ENCODE measurements at regions not wholly inside any gene's neighbourhood (a gene's known extent, or its start where the extent isn't known, plus 50 kb on each side); places are given as distances from the start of the nearest gene placed in this dataset.

DNA sequence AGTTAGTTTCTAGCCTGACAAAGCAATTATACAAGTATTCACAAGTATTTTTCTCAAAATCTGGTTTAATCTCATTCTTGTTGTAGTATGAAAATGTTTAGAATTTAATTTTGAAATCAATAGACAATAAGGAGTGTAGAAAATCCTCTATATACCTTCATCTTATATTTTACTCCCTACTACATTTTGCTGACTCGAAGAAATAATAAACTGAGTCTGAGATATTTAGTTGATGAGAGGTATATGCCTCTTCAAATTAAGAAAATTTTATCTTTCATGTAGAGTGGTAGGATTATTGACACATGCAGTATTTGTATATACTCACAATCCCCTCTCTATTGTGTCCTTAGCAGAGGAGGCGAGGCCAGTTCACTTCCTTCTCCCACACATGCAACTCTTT is 477.7 kb downstream of the MAN2A1 start:
- Histone ChIP-seq H3K9ac (ENCODE audit: control insufficient read depth, insufficient read depth, low read length) (no peak overlapping the region), H3K9me3 (replicated peaks; ENCODE audit: control insufficient read depth, insufficient read depth, low read length) (no peaks in the 10 kb centered on the region), H3K4me2 (ENCODE audit: control insufficient read depth, insufficient read depth) (no peak overlapping the region), H2AFZ (ENCODE audit: control insufficient read depth, low read depth, low read length) (no peak overlapping the region), H3K27ac (ENCODE audit: control insufficient read depth, insufficient read depth) (no peak overlapping the region), H3K36me3 (ENCODE audit: control insufficient read depth in 2 of 2, insufficient read depth in 2 of 2, low read length in 1 of 2) (no peaks in the 10 kb centered on the region), H3K27me3 (replicated peaks in 1 of 2; ENCODE audit: control insufficient read depth in 2 of 2, insufficient read depth in 2 of 2, low read length in 1 of 2) (no peaks in the 10 kb centered on the region), H3K79me2 (ENCODE audit: control insufficient read depth, insufficient read depth, low read length) (no peaks in the 10 kb centered on the region), H3K4me3 (no peak overlapping the region), H3K4me1 (ENCODE audit: control insufficient read depth, insufficient read depth, low read length) (no peaks in the 10 kb centered on the region), H4K20me1 (ENCODE audit: control insufficient read depth, insufficient read depth) (no peaks in the 10 kb centered on the region)
- SMC1A ChIA-PET (ENCODE audit: uncharacterized antibody, unreplicated experiment): no interaction called here
- WGBS (ENCODE audit: insufficient coverage, insufficient replicate concordance, low lambda C conversion rate, missing lambda C conversion rate): 0% methylated on average over 2 of the region's 2 CpGs
- ATAC-seq: no peak
- BruUV-seq (replicated peaks): no TSS peak
- RAD21 ChIA-PET (ENCODE audit: unreplicated experiment): no interaction called here
- CTCF ChIA-PET: no interaction called here
- POLR2A ChIA-PET: no interaction called here
- in situ Hi-C loops (cut with MboI) (no loop called here), intact Hi-C loops (cut with micrococcal nuclease; ENCODE audit: unreplicated experiment) (no loop called here)
- FAIRE-seq: no peak
- no peak for DNase-seq (ENCODE audit: low read depth, low spot score)
- no peak for TF ChIP-seq YBX1 (IDR thresholded peaks at IDR 0.05)
- TF ChIP-seq PRDM15 (CRISPR knock-in tag; IDR thresholded peaks at IDR 0.05): no peak
- no peak for TF ChIP-seq SP1 (IDR thresholded peaks at IDR 0.05; ENCODE audit: low read depth, low read length)
- no peak for TF ChIP-seq EED (IDR thresholded peaks at IDR 0.05; ENCODE audit: low read depth)
- TF ChIP-seq SRF (IDR thresholded peaks at IDR 0.05; ENCODE audit: low read depth in 2 of 2, low read length in 2 of 2): no peak
- TF ChIP-seq CREM (IDR thresholded peaks at IDR 0.05; ENCODE audit: low read depth): no peak
- no peak for TF ChIP-seq CBX3 (IDR thresholded peaks at IDR 0.05; ENCODE audit: borderline replicate concordance, low read depth)
- no peak for TF ChIP-seq SUZ12 (IDR thresholded peaks at IDR 0.05; ENCODE audit: unreplicated experiment)
- TF ChIP-seq, protein P1, sequence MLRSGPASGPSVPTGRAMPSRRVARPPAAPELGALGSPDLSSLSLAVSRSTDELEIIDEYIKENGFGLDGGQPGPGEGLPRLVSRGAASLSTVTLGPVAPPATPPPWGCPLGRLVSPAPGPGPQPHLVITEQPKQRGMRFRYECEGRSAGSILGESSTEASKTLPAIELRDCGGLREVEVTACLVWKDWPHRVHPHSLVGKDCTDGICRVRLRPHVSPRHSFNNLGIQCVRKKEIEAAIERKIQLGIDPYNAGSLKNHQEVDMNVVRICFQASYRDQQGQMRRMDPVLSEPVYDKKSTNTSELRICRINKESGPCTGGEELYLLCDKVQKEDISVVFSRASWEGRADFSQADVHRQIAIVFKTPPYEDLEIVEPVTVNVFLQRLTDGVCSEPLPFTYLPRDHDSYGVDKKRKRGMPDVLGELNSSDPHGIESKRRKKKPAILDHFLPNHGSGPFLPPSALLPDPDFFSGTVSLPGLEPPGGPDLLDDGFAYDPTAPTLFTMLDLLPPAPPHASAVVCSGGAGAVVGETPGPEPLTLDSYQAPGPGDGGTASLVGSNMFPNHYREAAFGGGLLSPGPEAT (IDR thresholded peaks at IDR 0.05; ENCODE audit: low read depth): no peak
- TF ChIP-seq STAT3 (IDR thresholded peaks at IDR 0.05; ENCODE audit: low read depth, low read length): no peak
- TF ChIP-seq GABPA (IDR thresholded peaks at IDR 0.05; ENCODE audit: low read depth): no peak
- TF ChIP-seq IRF4 (IDR thresholded peaks at IDR 0.05; ENCODE audit: low read depth, low read length): no peak
- TF ChIP-seq, protein P2, sequence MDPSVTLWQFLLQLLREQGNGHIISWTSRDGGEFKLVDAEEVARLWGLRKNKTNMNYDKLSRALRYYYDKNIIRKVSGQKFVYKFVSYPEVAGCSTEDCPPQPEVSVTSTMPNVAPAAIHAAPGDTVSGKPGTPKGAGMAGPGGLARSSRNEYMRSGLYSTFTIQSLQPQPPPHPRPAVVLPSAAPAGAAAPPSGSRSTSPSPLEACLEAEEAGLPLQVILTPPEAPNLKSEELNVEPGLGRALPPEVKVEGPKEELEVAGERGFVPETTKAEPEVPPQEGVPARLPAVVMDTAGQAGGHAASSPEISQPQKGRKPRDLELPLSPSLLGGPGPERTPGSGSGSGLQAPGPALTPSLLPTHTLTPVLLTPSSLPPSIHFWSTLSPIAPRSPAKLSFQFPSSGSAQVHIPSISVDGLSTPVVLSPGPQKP (IDR thresholded peaks at IDR 0.05; ENCODE audit: low read depth, low read length): no peak
- no peak for TF ChIP-seq ZBTB40 (IDR thresholded peaks at IDR 0.05; ENCODE audit: borderline replicate concordance)
- TF ChIP-seq MYB (IDR thresholded peaks at IDR 0.05; ENCODE audit: borderline replicate concordance, low read depth, low read length): no peak
- no peak for TF ChIP-seq CHD1 (IDR thresholded peaks at IDR 0.05; ENCODE audit: low read depth, low read length)

All from GM12878 (cell line).